Mammary epithelial cell (primary cell): ENCODE measurements at regions not wholly inside any gene's neighbourhood (a gene's known extent, or its start where the extent isn't known, plus 50 kb on each side); places are given as distances from the start of the nearest gene placed in this dataset.

Experiments
- EZH2 ChIP-seq: IDR thresholded peaks from 2 replicates; pipeline ENCODE4 v1.6.1; 2012; ENCODE audit warnings: low read length, inconsistent platforms, borderline replicate concordance
- TF ChIP-seq, protein P1 (sequence below), 2 donors: IDR thresholded peaks in 1 of 2; conservative IDR thresholded peaks in 1 of 2; 2 replicates each; pipeline ENCODE4 v1.5.1; 2011 to 2012; ENCODE audit warnings: inconsistent platforms in 2 of 2, low read length in 2 of 2, mild to moderate bottlenecking in 2 of 2, control low read depth in 1 of 2, low read depth in 1 of 2; ENCODE audit not compliant: insufficient read depth in 1 of 2; ENCODE audit errors: extremely low read depth in 1 of 2

DNA sequence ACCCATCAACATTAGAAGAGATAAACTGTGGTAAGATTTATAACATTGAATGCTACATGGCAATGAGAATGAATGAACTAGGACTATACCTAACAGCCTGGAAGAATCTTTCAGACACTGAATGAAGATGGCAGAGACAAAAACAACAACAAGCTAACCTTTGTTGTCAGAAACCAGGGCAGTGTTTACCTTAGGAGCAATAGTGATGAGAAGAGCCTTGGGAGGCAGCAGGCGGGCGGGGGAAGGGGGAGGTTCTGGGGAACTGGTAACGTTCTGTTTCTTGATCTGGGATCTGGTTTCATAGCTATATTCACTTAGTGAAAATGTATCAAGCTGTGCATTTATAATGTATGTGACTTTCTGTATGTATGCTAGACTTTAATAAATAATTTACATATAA lies 139.0 kb upstream of the TNRC6C start:
- TF ChIP-seq, protein P1, sequence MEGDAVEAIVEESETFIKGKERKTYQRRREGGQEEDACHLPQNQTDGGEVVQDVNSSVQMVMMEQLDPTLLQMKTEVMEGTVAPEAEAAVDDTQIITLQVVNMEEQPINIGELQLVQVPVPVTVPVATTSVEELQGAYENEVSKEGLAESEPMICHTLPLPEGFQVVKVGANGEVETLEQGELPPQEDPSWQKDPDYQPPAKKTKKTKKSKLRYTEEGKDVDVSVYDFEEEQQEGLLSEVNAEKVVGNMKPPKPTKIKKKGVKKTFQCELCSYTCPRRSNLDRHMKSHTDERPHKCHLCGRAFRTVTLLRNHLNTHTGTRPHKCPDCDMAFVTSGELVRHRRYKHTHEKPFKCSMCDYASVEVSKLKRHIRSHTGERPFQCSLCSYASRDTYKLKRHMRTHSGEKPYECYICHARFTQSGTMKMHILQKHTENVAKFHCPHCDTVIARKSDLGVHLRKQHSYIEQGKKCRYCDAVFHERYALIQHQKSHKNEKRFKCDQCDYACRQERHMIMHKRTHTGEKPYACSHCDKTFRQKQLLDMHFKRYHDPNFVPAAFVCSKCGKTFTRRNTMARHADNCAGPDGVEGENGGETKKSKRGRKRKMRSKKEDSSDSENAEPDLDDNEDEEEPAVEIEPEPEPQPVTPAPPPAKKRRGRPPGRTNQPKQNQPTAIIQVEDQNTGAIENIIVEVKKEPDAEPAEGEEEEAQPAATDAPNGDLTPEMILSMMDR (conservative IDR thresholded peaks at IDR 0.05 in 1 of 2, IDR thresholded peaks at IDR 0.05 in 1 of 2; ENCODE audit: extremely low read depth in 1 of 2, insufficient read depth in 1 of 2, low read depth in 1 of 2, low read length in 2 of 2), result no peak
- no peak for TF ChIP-seq EZH2
